ENCODE measurements at regions not wholly inside any gene's neighbourhood (a gene's known extent, or its start where the extent isn't known, plus 50 kb on each side); places are given as distances from the start of the nearest gene placed in this dataset.

GRCh38 chr13:104071806-104072205 is 1005.6 kb upstream of the SLC10A2 start:
- TF ChIP-seq CTCF (conservative IDR thresholded peaks at IDR 0.05 in 1 of 2, IDR thresholded peaks at IDR 0.05 in 1 of 2; ENCODE audit: extremely low read depth in 1 of 2, insufficient read depth in 1 of 2, low read depth in 1 of 2, low read length in 2 of 2) (no peak), EZH2 (IDR thresholded peaks at IDR 0.05; ENCODE audit: borderline replicate concordance, low read length) (no peak)

Data from mammary epithelial cell (primary cell).